Glomerular visceral epithelial cell (primary cell): ENCODE measurements at regions not wholly inside any gene's neighbourhood (a gene's known extent, or its start where the extent isn't known, plus 50 kb on each side); places are given as distances from the start of the nearest gene placed in this dataset.

Experiments used
- DNase-seq: peaks from one replicate; pipeline ENCODE4 v3.0.0-alpha.2; 2016; ENCODE audit errors: extremely low spot score

DNA sequence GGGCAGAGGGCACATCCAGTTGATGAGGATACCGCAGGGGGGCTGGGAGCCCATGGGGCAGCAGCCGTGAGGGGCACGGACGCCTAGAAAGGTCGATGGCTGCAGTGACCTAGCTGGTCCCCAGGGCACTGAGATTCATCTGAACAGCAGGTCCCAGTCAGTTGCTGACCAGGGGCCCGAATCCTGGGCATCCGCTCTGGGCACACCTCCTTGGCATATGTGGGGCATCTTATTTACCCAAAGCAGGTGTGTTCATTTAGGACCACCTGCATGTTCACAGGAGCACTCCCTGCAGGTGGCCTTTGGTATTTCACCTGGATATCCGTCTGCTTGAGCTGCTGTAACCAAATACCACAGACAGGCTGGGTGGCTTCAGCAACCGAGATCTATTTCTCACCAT is 72.0 kb upstream of the ODC1 start:
- DNase-seq, result no peak

DNA sequence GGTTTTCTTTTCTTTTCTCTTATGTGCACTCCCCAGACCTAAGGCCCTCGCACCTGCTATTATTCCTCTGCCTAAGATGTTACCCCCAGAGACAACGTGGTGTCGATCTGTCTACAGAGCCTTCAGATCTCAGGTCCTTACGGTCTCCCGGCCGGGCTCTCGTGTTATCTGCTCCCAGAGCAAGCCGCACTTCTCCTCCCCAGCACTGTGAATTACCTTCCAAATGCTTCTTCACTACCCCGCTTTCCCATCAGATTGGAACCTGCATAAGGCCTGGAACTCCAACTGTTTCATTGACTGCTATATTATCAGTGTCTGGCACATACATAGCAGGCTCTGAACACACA is 71.2 kb upstream of the ODC1 start:
- DNase-seq, result no peak

DNA sequence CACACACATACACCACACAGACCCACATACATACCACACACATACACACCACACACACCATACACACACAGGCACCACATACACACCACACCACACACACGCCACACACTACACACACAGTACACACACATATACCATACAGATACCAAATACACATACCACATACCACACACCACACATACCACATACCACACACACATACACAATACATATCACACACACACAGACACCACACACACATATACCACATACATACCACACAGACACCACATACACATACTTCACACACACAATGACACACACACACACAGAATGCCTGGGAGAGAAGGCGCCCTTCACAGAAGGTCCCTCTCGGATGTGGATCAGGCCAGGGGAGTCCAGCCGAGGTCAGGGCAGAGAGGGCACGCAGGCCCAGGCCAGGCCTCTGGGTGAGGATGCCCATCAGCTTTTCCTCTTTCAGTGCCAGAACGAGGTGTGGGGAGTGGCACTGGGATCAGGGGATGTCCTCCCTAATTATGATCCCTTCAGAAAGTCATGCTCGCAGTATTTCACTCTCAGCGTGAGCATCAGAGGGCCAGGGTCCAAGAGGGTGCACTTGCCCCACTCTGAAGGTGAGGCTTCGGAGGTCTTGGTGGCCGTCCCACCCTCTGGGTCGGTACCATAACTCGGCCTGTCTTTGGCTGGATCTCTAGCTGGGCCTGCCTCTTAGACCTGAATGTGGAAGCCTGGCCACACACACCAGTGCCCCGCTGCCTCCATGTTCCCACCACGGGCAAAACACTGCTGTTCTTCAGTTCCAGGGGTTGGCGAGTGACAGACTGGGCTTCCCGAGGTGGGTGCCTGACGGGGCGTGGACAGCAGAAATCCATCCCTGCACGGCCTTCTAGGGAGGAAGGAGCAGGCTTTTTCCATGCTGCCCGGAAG is 70.6 kb upstream of the ODC1 start:
- no peak for DNase-seq

DNA sequence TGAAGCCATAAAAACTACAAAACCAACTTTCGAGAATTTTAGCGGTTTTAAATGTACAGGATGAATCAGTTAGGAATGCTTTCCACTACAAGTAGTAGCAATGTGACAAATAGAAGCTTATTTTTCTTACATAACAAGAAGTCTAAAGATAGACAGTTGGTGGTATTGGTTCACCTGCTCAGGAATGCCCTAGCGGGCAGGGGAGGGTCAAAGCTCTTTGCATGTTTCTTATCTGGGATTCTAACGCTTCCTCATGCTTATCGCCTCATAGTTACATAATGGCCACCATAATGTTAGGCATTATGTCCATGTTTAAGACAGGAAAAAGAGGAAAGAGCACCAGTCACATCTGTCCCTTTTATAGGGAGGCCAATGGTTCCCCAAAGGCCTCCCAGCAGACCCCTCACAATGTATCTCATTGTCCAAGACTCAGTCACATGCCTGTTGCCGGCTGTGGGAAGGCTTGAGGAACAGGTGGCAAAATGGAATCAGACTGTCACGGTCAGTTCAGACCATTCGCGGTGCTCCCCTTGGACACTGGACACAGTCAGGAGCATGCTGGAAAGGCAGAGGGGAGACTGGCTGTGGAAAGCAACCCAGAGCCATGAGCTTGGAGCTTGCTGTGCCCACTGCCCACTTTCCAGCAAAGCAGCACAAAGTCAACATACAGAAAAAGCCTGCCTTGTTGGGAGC is 69.4 kb upstream of the ODC1 start:
- no peak for DNase-seq

DNA sequence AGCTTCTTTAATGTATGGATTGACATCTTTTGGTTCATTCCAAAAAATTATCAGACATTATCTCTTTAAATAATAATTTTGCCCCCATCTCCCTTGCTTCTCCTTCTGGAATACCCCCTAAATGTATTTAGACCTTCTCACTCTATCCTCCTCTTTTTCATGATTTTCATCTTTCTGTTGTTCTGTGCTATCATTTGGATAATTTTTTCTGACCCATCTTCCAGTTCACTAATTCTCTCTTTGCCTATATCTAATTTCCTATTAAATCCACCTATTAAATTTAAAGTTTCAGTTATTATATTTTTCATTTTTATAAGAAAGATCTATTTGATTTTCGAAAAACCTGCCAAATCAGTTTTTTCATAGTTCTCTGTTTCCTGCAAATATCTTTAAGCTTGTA is 67.8 kb upstream of the ODC1 start:
- DNase-seq, result no peak

DNA sequence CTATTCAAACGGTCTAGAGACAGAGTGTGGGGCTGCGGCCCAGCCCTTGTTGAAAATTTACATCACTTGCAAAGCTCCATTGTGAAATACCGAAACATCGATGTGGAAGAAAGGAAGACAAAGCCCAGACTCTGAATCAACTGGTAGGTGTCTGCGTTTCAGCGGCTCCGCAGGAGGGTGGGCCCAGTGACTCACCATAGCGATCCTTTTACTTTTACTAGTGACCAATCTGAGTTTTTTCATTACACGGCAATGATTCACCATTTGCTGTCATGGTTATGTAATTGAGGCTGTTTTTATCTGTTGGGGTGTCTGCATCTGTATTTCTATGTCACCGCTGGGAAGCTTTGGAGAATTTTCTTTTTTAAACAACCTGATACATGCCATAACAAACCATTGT is 66.6 kb upstream of the ODC1 start:
- DNase-seq, result peak; percentile 85

DNA sequence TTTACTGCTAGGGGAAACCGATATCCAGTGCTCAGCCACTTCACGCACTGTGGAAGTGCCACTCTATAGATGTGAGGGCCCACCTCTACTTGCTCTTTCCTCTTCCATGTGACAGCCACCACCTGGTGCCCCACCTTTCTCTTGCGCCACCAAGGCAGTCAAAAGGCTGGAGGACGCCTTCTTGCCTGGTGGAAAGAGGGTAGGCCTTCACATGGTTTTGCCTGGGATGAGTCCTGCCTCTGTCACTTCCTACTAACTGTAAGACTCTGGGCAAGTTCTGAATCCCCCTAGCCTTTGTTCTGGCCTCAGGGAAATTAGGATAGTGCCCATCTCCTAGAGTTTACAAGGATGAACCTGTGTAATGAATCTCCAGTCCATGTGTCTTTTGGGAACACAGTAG is 66.1 kb upstream of the ODC1 start:
- DNase-seq, result no peak

DNA sequence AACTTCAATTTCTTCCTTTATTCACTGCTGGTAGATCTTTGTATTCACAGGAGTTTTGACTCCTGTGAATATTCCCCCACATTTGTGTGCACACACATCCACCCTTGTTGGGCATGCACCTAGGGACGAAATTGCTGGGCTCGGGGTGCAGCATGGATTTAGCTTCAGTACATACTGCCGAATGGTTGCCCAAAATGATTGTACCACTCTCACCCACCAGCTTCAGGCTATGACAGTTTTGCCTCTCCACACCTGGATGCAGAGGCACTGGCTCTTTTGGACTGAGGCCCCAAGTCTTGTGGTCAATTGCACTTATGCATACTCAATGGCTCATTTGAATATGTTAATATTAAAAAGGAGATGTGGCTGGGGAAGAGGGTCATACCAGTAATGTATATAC is 65.1 kb upstream of the ODC1 start:
- no peak for DNase-seq

DNA sequence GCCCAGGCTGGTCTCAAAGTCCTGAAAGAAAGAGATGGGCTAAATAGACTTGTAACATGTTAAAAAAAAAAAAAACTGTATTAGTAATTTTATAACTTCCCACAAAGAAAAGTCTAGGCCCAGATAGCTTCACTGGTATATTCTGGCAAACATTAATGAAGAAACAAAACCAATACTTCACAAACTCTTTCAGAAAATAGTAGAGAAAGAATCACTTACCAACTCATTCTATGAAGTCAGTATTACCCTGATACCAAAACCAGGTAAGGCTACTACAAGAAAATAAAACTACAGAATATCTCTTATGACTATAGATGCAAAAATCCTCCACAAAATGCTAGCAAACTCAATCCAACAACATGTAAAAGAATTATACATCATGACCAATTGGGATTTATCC is 59.9 kb upstream of the ODC1 start:
- no peak for DNase-seq

DNA sequence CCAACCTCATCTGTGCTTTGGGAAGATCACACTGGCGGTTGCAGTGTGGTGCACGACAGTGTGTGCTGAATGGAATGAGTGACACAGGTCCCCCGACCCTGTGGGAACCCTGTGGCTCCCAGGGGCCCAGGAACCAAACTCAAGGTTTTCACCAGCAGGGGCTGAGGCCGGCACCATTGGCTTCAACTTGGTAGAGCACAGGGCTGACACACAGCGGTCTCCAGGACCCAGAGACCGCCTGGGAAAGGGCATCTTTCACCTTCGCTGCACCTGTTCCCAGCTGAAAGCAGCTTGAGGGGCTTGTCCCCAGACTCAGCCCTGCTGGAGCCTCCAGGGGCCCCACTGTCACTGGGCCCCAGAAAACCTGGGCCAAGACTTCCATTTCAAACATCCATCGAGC is 59.0 kb upstream of the ODC1 start:
- no peak for DNase-seq

DNA sequence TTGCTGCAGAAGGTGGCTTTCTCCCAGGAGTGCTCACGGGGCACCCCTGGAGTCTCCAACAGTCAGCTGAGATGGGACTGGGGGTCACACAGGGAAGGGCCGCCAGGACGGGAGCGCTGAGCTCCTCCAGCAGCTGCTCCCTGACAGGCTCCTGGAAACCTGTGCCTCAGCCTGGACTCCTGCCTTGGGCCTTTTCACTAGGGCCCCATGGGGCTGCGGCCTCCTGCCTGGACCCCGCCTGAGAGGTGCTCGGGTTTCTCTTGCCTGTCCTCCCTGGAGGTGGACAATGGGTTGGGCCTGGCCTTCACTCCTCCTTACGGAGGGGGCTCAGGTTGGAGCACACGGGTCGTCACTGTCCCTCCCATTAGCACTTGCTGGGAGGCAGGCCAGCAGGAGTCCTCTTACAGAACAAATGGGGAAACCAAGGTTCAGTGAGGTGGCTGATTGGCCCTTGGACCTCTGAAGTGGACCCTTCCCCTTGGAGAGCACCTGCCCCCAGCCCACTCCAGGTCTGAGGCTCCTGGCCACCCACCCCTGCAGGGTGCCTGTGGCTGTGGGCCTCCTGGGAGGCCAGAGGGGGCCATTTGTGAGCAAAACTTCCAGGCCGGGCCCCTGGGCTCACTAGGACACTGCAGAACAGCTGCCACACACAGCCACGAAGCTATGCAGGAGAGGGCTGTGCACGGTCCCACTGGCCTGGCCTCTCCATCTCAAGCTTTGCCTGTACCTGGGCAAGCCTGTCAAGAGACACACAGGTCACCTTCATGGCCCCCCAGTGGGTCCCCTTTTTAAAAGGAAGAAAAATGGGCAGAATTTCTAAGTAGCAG is 57.1 kb upstream of the ODC1 start:
- no peak for DNase-seq

DNA sequence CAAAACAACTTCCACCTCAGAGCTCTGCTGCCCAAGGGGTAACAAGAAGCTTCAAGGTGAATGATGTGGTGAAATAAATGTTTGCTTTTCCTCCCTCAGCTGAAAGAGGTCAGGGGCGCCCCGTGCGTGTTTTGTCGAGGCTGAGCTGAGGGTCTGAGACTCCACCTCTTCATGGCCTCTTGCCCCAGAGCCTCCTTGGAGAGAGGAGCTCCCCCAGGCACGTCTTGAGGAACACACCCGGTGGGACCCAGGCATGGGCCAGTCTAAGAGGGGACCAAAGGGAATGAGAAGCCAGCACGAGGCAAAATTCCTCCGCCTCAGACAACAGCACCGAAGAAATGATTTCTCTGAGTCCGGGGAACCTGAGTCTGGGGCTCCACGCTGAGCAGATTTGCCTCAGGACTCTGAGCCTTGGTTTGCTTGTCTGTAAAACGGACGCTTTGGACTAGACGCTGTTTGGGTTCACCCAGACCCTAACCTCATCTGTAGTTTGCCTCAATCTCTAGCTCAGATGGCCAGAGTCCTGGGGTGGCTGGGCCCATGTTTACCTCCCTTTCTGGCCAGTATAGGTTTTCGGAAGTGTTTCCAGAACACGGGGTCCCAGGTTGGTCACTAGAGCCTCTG is 56.4 kb upstream of the ODC1 start:
- DNase-seq, result no peak

DNA sequence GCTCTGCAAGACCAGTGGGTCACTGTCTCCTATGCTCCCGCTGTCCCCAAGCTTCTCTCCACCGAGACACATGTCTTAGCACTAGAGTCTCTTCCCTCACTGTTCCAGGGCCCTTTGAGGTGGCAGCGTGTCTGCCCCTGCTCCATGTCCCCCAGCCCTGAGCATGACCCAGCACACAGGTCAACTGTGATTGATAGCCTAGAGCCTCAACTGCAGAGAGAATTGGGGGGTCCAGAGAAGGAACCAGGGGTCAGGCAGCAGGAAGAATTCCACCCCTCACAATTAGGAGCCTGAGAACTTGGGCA is 54.6 kb upstream of the ODC1 start:
- DNase-seq, result no peak

DNA sequence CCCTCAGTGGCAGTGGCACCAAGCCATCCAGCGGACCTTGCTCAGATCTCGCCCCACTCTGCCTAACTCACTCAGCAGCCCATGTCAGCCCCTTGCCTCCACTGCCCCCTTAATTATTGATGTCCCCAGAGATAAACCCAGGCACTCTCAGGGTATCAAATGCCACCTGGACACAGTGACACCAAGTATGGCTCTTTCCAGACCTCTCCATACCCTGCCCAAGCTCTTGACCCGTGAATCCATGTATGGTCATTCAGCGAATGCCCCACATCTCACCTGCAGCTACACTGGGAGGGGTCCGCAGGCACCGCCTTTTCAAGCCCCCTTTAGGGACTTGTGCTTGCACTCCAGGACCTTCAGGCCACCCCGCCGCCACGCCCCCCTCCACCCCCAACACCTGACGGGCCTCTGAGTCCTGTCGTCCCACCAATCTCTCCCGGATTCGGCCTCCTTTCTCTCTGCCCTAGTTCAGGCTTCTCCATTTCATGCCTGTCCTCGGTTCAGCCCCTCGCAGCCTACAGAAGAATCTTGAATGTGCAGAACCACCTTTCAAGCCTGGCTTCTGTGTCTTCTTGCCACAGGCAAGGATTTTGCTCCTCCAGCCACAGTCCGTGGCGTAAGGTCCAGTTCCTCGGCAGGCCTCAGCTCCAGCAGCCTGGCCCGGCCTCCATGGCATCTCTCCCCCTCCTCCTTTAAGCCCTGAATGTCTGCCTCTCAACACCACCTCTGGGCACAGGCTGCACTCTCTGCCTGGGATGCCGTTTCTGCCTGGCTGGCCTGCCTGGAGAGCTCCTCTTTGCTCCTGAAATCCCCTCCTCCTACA is 54.1 kb upstream of the ODC1 start:
- DNase-seq, result no peak

DNA sequence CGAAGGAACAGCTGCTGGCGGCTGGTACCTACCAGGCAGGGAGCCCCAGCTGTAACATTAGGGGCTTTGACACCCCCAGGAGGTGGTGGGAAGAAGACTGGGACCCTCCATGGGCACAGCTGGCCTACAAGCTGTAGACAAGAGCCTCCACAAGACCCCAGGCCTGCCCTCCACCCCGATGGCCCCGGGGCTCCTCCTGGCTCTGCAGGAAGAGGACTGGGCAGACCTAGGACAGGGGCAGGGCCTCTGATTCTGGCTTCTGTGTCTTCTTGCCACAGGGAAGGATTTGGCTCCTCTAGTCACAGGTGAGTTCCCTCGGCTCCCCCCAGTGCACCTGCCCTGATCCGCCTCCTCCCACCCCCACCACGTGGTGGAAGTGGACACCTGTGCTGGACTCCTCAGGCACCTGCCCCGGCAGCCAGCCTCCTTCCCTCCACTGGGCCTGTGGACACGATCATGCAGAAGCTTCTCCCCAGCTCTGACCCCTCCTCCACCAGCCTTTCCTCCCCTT is 53.4 kb upstream of the ODC1 start:
- DNase-seq, result no peak

DNA sequence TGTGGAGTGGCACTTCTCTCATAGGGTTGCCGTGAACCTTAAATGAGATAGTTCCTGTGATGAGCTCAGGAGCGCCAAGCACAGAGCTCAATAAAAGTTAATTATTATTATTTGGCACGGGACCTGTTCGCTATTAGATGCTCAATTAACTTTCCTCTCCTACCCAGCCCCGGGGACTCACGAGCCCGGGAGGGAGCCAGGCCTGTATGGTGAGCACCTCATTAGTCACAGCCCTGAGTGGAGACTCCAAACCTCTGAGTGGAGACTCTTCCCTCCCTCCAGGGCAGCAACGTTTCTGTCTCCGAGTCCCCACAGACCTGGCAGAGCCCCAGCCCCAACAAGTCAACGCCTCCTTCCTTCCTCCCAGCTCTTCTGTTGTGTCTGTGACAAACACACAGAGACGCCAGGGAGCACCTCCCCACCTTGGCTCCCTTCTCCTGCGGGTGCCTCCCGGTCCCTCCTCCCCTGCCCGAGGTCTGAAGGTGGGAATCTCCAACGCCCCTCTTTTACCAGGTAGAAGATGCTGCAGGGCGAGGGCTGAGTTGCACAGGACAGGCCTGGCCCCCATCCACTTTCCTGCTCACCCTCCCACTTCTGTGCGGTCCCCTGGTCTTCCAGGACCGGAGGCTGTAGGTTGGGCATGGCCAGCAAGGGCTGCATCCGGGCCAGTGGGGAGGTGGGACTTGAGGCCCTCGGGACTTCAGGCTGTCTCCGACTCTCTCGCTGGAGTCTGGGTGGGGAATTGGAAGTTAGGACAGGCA is 52.7 kb upstream of the ODC1 start:
- DNase-seq, result peak; percentile 48

DNA sequence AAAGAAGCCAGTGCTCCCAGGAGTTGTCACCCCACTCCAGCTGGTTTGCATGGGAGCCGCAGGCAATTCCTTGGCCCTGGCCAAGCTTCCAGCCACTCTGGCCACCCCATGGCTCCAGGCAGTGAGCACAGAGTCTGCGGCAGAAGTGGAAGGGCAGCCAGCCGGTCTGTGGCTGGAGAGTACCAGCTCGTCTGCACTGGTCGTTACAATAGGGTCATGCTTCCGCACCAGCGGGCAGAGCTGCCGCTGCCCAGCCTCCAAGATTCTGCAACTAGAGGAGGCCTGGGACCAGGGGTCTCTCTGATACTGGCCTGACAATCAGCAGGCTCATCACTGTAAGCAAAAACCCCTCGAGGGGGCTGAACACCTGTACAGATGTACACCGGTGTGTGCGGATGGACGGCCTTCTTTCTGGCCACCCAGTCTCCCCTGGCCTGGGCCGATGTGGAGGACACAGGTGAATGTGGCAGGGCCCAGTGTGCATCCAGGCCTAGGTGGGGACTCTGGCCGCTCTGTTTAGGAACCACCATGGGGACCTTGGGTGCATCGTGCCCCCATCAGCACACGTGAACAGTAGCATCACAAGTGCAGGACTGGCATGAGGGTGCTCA is 51.9 kb upstream of the ODC1 start:
- DNase-seq, result no peak

DNA sequence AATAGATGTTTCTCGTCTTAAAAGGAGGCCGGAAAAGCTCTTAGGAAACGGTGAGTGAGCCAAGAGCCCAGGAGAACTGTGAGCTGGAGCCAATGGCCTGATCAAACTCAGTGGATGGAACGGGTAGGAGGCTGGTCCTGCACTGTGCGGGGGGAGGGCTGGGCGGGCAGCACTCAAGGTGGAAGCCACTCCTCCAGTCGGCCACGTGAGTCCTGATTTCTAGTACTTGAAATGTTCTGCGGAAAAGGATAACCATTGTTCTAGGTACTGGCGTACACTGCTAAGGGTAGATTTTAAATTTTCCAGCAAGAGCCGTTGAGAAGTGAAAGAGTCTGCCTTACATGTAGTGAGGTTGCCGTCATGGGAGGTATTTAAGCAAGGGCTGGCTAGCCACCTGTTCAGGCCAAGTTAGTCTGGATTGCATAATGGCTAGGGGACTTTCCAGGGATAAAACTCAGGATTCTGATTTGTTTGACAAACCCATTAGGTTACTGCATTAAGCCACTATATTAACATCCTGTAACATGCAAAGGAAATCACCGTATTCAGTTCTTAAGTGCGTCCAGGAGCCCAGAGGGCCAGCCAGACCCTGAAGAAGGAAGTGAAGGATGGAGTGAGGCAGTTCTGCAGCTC is 51.3 kb upstream of the ODC1 start:
- no peak for DNase-seq

DNA sequence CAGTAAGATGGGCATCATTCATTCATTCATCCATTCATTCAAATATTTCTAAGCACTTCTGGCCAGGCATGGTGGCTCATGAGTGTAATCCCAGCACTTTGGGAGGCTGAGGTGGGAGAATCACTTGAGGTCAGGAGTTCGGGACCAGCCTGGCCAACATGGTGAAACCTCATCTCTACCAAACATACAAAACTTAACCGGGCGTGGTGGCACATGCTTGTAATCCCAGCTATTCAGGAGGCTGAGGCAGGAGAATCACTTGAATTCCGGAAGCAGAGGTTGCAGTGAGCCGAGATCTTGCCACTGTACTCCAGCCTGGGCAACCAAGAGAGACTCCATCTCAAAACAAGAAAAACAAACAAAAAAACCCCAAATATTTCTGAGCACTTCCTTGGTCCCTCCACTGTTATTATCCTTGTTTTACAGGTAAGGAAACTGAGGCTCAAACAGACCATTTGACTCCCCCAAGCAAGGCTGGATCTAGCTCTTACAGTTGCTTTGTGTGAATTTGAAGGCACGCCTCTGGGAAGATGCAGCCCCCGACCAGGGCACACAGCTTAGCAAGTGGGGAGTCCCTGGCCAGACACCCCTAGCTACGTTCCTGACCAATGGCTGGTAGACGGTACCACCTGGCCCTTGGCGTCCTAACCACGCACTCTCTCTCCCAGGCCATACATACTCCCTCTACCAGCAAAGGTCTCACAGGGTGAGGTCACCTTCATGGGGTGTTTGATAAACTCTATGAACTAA is 50.6 kb upstream of the ODC1 start:
- DNase-seq, result no peak
